Panc1 (cell line): ENCODE measurements at regions not wholly inside any gene's neighbourhood (a gene's known extent, or its start where the extent isn't known, plus 50 kb on each side); places are given as distances from the start of the nearest gene placed in this dataset.

Experiments
- ATAC-seq: fragments of 200-7000 bp; cut with Tn5 transposase; 2 replicates; pipeline ENCODE4 v1.9.1; 2020; ENCODE audit warnings: mild to moderate bottlenecking, moderate library complexity
- BruUV-seq: library from RNA; stranded (reverse); fragments of 400-500 nt; replicated peaks from 2 replicates; lab custom pipeline; 2021; lab: Mats Ljungman, UMichigan
- CTCF ChIA-PET: fragments of 300-600 bp; sonication (Branson Sonifier 250); formaldehyde crosslinking; loops from one replicate; lab custom pipeline; 2022; ENCODE audit warnings: antibody characterized with exemption; lab: Charles Lee
- POLR2A ChIA-PET: fragments of 300-600 bp; sonication (Branson Sonifier 250); formaldehyde crosslinking; loops from one replicate; lab custom pipeline; 2022; ENCODE audit warnings: antibody characterized with exemption; lab: Charles Lee
- DNase-seq: peaks from one replicate; pipeline ENCODE4 v3.0.0-alpha.2; 2010; ENCODE audit warnings: low read depth, low spot score
- H3K27ac ChIP-seq: 2 replicates; pipeline ENCODE4 v1.5.1; 2011; ENCODE audit warnings: mild to moderate bottlenecking, low read length, inconsistent platforms
- H3K27me3 ChIP-seq: fragments of 200-500 bp; sonication (Bioruptor generic); 2 replicates; pipeline ENCODE4 v1.6.0; 2014; ENCODE audit warnings: low read length, inconsistent platforms; ENCODE audit not compliant: control insufficient read depth, insufficient read depth
- H3K36me3 ChIP-seq: fragments of 200-500 bp; sonication (Bioruptor generic); 2 replicates; pipeline ENCODE4 v1.5.1; 2014; ENCODE audit warnings: inconsistent platforms, mild to moderate bottlenecking, low read length, moderate library complexity; ENCODE audit not compliant: control insufficient read depth, insufficient read depth
- H3K4me1 ChIP-seq: 2 replicates; pipeline ENCODE4 v1.5.1; 2011; ENCODE audit warnings: inconsistent platforms, mild to moderate bottlenecking, low read length, moderate library complexity; ENCODE audit not compliant: control insufficient read depth, insufficient read depth
- H3K4me3 ChIP-seq, 2 experiments: 2 replicates each; pipeline ENCODE4 v1.5.1; 2011 to 2012; ENCODE audit warnings: low read depth in 2 of 2, low read length in 2 of 2, mild to moderate bottlenecking in 2 of 2, inconsistent platforms in 1 of 2, moderate library complexity in 1 of 2
- H3K9me3 ChIP-seq: fragments of 200-500 bp; sonication (Bioruptor generic); 2 replicates; pipeline ENCODE4 v1.5.1; 2014; ENCODE audit warnings: low read depth, mild to moderate bottlenecking, inconsistent platforms, low read length, moderate library complexity; ENCODE audit not compliant: control insufficient read depth, insufficient read depth
- POLR2AphosphoS5 ChIP-seq: IDR thresholded peaks from 2 replicates; pipeline ENCODE4 v1.6.1; 2012; ENCODE audit warnings: mild to moderate bottlenecking, low read depth, low read length, moderate library complexity
- REST ChIP-seq, 2 experiments: IDR thresholded peaks; 2 replicates each; pipeline ENCODE4 v1.6.1; 2011 to 2012; ENCODE audit warnings: low read depth in 2 of 2, control low read depth in 1 of 2, low read length in 1 of 2, mild to moderate bottlenecking in 1 of 2, moderate library complexity in 1 of 2; ENCODE audit not compliant: insufficient read depth in 1 of 2
- SIN3A ChIP-seq: IDR thresholded peaks from 2 replicates; pipeline ENCODE4 v1.6.1; 2012; ENCODE audit warnings: low read depth, mild to moderate bottlenecking, low read length, moderate library complexity, borderline replicate concordance; ENCODE audit not compliant: insufficient read depth
- TCF7L2 ChIP-seq: IDR thresholded peaks from 2 replicates; pipeline ENCODE4 v1.6.1; 2011; ENCODE audit warnings: mild to moderate bottlenecking, low read depth, low read length, inconsistent platforms
- in situ Hi-C: cut with HindIII; loops from 2 replicates; pipeline ENCODE4 v1.10.0; 2016; ENCODE audit warnings: low sequenced_read_pairs, low pct_unique_long_range_greater_than_20kb
- intact Hi-C: fragments of 100-400 bp; cut with micrococcal nuclease; formaldehyde crosslinking; loops from one replicate; pipeline ENCODE4 v1.10.0; 2022; ENCODE audit not compliant: unreplicated experiment
- TF ChIP-seq, protein P1 (sequence below): fragments of 450-650 bp; IDR thresholded peaks from 2 replicates; pipeline ENCODE4 v1.5.1; 2017; ENCODE audit warnings: mild to moderate bottlenecking

- intact Hi-C loops (loop anchor here (1.0 kb wide), 1 partner anchor 49 kb away; no protein-coding TSS in a partner anchor), in situ Hi-C loops (no loop called here)
- Histone ChIP-seq H3K27me3 (no peaks in the 10 kb centered on the region), H3K27ac (no peak overlapping the region), H3K4me1 (no peaks in the 10 kb centered on the region), H3K36me3 (no peaks in the 10 kb centered on the region), H3K4me3 (no peak overlapping the region), H3K9me3 (no peaks in the 10 kb centered on the region)
- no peak for TF ChIP-seq SIN3A
- no peak for TF ChIP-seq POLR2AphosphoS5
- TF ChIP-seq REST (IDR thresholded peaks at IDR 0.05; ENCODE audit: insufficient read depth in 1 of 2, low read depth in 2 of 2, low read length in 1 of 2), result no peak
- TF ChIP-seq TCF7L2, result no peak
- TF ChIP-seq, protein P1, sequence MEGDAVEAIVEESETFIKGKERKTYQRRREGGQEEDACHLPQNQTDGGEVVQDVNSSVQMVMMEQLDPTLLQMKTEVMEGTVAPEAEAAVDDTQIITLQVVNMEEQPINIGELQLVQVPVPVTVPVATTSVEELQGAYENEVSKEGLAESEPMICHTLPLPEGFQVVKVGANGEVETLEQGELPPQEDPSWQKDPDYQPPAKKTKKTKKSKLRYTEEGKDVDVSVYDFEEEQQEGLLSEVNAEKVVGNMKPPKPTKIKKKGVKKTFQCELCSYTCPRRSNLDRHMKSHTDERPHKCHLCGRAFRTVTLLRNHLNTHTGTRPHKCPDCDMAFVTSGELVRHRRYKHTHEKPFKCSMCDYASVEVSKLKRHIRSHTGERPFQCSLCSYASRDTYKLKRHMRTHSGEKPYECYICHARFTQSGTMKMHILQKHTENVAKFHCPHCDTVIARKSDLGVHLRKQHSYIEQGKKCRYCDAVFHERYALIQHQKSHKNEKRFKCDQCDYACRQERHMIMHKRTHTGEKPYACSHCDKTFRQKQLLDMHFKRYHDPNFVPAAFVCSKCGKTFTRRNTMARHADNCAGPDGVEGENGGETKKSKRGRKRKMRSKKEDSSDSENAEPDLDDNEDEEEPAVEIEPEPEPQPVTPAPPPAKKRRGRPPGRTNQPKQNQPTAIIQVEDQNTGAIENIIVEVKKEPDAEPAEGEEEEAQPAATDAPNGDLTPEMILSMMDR, result no peak
- ATAC-seq (no peak), DNase-seq (no peak)
- CTCF ChIA-PET, result no interaction called here
- BruUV-seq, result no TSS peak
- POLR2A ChIA-PET, result no interaction called here
Observed at GRCh38 chr5:135138116-135138850, 104.3 kb upstream of the PITX1 start.

DNA sequence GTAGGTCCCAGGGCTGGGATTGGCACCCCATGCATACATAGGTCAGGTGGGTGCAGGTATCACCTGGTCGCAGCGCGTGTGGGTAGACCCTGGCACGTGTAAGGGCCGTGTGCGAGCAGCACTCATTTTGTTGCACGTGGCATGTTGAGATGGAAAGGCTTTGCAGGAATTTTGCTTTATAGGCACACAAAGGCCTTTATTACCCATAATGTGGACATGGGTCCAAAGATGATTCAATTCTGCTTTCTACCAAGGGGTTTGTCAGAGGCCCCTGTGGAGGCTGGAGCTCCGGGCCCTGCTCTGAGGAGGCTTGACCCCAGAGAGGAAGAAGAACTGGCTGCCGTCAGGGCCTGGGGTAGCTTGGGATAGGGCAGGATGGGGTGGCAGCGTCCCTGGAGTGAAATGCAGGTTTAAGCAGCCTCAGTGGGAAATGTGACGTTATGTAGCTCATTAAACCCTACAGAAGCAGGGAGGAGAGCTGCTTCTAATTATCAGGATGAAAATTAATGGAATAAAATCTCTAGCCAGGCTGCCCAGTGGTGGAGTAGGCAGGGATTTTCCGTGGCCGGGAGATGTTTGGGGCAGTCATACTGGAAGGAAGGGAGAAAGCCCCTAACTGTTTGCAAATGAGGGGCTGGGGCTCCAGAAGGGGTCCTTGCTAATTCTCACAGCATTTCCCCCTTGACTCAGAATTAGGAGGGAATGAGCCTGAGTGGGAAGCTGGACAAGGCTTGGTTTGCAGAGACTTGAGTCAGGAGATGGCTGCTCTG, 103.3 kb upstream of the PITX1 start:
- CTCF ChIA-PET, result no interaction called here
- POLR2A ChIA-PET, result no interaction called here
- H3K27me3 ChIP-seq, result no peaks in the 10 kb centered on the region
- ATAC-seq, result no peak
- H3K4me1 ChIP-seq, result no peaks in the 10 kb centered on the region
- TF ChIP-seq REST (IDR thresholded peaks at IDR 0.05; ENCODE audit: insufficient read depth in 1 of 2, low read depth in 2 of 2, low read length in 1 of 2) (no peak), SIN3A (no peak), POLR2AphosphoS5 (no peak)
- no peaks in the 10 kb centered on the region for H3K36me3 ChIP-seq
- in situ Hi-C loops (no loop called here), intact Hi-C loops (no loop called here)
- H3K9me3 ChIP-seq, result no peaks in the 10 kb centered on the region
- no TSS peak for BruUV-seq
- no peak for DNase-seq
- no peak overlapping the region for H3K27ac ChIP-seq
- no peak overlapping the region for H3K4me3 ChIP-seq
